Subcutaneous abdominal adipose tissue (tissue), 5 donors: ENCODE measurements at regions not wholly inside any gene's neighbourhood (a gene's known extent, or its start where the extent isn't known, plus 50 kb on each side); places are given as distances from the start of the nearest gene placed in this dataset.
"Not testable (repeated sequence)": the region's sequence is repeated elsewhere in the genome, so short reads cannot be mapped to it uniquely, and the experiment has no call there.

Experiments used
- H3K27ac ChIP-seq: one replicate; pipeline ENCODE4 v1.7.0; 2013; ENCODE audit warnings: low read depth, mild to moderate bottlenecking, inconsistent platforms, low read length, moderate library complexity
- H3K27me3 ChIP-seq, 5 donors: one replicate each; pipeline ENCODE4 v1.7.0; 2013; ENCODE audit warnings: low read length in 5 of 5, inconsistent platforms in 1 of 5; ENCODE audit not compliant: control insufficient read depth in 5 of 5, insufficient read depth in 4 of 5
- H3K36me3 ChIP-seq, 5 donors: one replicate each; pipeline ENCODE4 v1.7.0; 2013; ENCODE audit warnings: low read length in 5 of 5; ENCODE audit not compliant: control insufficient read depth in 5 of 5, insufficient read depth in 5 of 5
- H3K4me1 ChIP-seq, 5 donors: one replicate each; pipeline ENCODE4 v1.7.0; 2013; ENCODE audit warnings: low read length in 5 of 5, mild to moderate bottlenecking in 3 of 5, moderate library complexity in 1 of 5; ENCODE audit not compliant: control insufficient read depth in 5 of 5, insufficient read depth in 5 of 5
- H3K4me3 ChIP-seq, 5 donors: one replicate each; pipeline ENCODE4 v1.7.0; 2013; ENCODE audit warnings: low read length in 5 of 5, low read depth in 1 of 5
- H3K9ac ChIP-seq, 5 donors: one replicate each; pipeline ENCODE4 v1.7.0; 2013; ENCODE audit warnings: low read length in 5 of 5, mild to moderate bottlenecking in 4 of 5, moderate library complexity in 3 of 5
- H3K9me3 ChIP-seq, 5 donors: one replicate each; pipeline ENCODE4 v1.7.0; 2013; ENCODE audit warnings: low read length in 5 of 5; ENCODE audit not compliant: control insufficient read depth in 5 of 5
- donor health status: healthy.
- donor health status: healthy.
- donor health status: healthy.
- donor health status: healthy.
- donor health status: healthy.

- Histone ChIP-seq H3K4me3 (no peak overlapping the region), H3K9ac (no peak overlapping the region), H3K4me1 (peaks cover 0 to 10% (median 0%) of the 10 kb centered on the region in 5 donors), H3K27ac (no peak overlapping the region), H3K27me3 (peaks cover 5 to 30% (median 16%) of the 10 kb centered on the region in 5 donors), H3K36me3 (no peaks in the 10 kb centered on the region), H3K9me3 (peaks cover 0 to 20% (median 16%) of the 10 kb centered on the region in 5 donors)
Observed at GRCh38 chr1:29798699-29799566, 562.6 kb downstream of the PTPRU start.

GRCh38 chr1:29797125-29797524, 560.8 kb downstream of the PTPRU start:
- not testable (repeated sequence) for H3K4me1 ChIP-seq, H3K27ac ChIP-seq, H3K9ac ChIP-seq, H3K36me3 ChIP-seq, H3K4me3 ChIP-seq
- H3K9me3 ChIP-seq: peaks cover 0 to 20% (median 16%) of the 10 kb centered on the region in 5 donors
- H3K27me3 ChIP-seq: peaks cover 0 to 13% (median 7%) of the 10 kb centered on the region in 5 donors

- not testable (repeated sequence) for H3K4me3 ChIP-seq, H3K36me3 ChIP-seq, H3K9ac ChIP-seq, H3K4me1 ChIP-seq, H3K27ac ChIP-seq
- peaks cover 0 to 15% (median 5%) of the 10 kb centered on the region in 5 donors for H3K27me3 ChIP-seq
- peaks cover 0 to 20% (median 16%) of the 10 kb centered on the region in 5 donors for H3K9me3 ChIP-seq
Observed at GRCh38 chr1:29795965-29796364, 559.6 kb downstream of the PTPRU start.

- Histone ChIP-seq H3K9me3 (peaks cover 0 to 20% (median 16%) of the 10 kb centered on the region in 5 donors), H3K4me3 (no peak overlapping the region), H3K9ac (no peak overlapping the region), H3K36me3 (no peaks in the 10 kb centered on the region), H3K4me1 (no peaks in the 10 kb centered on the region), H3K27me3 (peaks cover 0 to 10% (median 6%) of the 10 kb centered on the region in 5 donors), H3K27ac (no peak overlapping the region)
Observed at GRCh38 chr1:29793653-29794348, 557.5 kb downstream of the PTPRU start.

- H3K36me3 ChIP-seq: no peaks in the 10 kb centered on the region
- H3K9ac ChIP-seq: no peak overlapping the region
- H3K27ac ChIP-seq: no peak overlapping the region
- peaks cover 0 to 20% (median 16%) of the 10 kb centered on the region in 5 donors for H3K9me3 ChIP-seq
- H3K4me1 ChIP-seq: no peaks in the 10 kb centered on the region
- peaks cover 0 to 13% (median 6%) of the 10 kb centered on the region in 5 donors for H3K27me3 ChIP-seq
- H3K4me3 ChIP-seq: no peak overlapping the region
Observed at GRCh38 chr1:29793101-29793546, 556.8 kb downstream of the PTPRU start.

GRCh38 chr1:29789910-29790247, 553.6 kb downstream of the PTPRU start:
- Histone ChIP-seq H3K27me3 (peaks cover 0 to 24% (median 7%) of the 10 kb centered on the region in 5 donors), H3K9ac (no peak overlapping the region), H3K27ac (no peak overlapping the region)

GRCh38 chr1:29789221-29789909, 553.0 kb downstream of the PTPRU start:
- Histone ChIP-seq H3K4me3 (no peak overlapping the region), H3K9me3 (no peaks in the 10 kb centered on the region), H3K4me1 (no peaks in the 10 kb centered on the region), H3K27me3 (peaks cover 0 to 26% (median 7%) of the 10 kb centered on the region in 5 donors), H3K36me3 (no peaks in the 10 kb centered on the region), H3K27ac (no peak overlapping the region), H3K9ac (no peak overlapping the region)

More at GRCh38 chr1:29789910-29790247, 553.6 kb downstream of the PTPRU start:
- H3K36me3 ChIP-seq: no peaks in the 10 kb centered on the region
- peaks cover 0 to under 1% (median 0%) of the 10 kb centered on the region in 5 donors for H3K9me3 ChIP-seq
- no peaks in the 10 kb centered on the region for H3K4me1 ChIP-seq
- H3K4me3 ChIP-seq: no peak overlapping the region

GRCh38 chr1:29786791-29787732, 550.7 kb downstream of the PTPRU start:
- Histone ChIP-seq H3K9ac (no peak overlapping the region), H3K4me3 (no peak overlapping the region)

GRCh38 chr1:29786195-29786594, 549.9 kb downstream of the PTPRU start:
- Histone ChIP-seq H3K4me3 (no peak overlapping the region), H3K36me3 (no peaks in the 10 kb centered on the region), H3K27ac (no peak overlapping the region), H3K27me3 (peaks cover 4 to 28% (median 7%) of the 10 kb centered on the region in 5 donors), H3K9ac (no peak overlapping the region), H3K9me3 (no peaks in the 10 kb centered on the region), H3K4me1 (no peaks in the 10 kb centered on the region)

More at GRCh38 chr1:29786791-29787732, 550.7 kb downstream of the PTPRU start:
- Histone ChIP-seq H3K9me3 (no peaks in the 10 kb centered on the region), H3K36me3 (no peaks in the 10 kb centered on the region), H3K27ac (no peak overlapping the region), H3K4me1 (no peaks in the 10 kb centered on the region), H3K27me3 (peaks cover 4 to 32% (median 7%) of the 10 kb centered on the region in 5 donors)
